ENCODE measurements at regions not wholly inside any gene's neighbourhood (a gene's known extent, or its start where the extent isn't known, plus 50 kb on each side); places are given as distances from the start of the nearest gene placed in this dataset.

DNA sequence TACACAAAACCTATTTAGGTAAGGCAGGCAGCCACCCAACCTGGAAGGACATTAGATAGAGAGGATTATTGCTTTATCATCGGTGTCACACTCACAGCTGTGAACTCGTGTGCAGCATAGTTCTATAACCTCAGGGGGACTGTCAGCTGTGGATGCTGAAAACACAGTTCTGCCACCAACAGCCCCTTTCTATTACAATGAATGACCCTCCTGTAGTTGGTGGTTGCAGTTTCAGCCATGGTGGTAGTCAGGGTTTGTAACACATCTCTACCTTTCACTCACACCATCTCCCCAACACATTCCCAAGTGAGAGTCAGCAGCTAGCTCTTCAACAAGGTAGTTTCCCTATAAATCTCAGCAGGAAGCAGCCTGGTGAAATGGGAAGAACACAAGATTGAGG, 136.8 kb downstream of the ZC3H11B start:
- FAIRE-seq (no peak), DNase-seq (ENCODE audit: low read depth, low spot score) (no peak)
- Histone ChIP-seq H3K79me2 (ENCODE audit: control insufficient read depth, insufficient read depth, low read length) (no peaks in the 10 kb centered on the region), H3K36me3 (ENCODE audit: control insufficient read depth in 2 of 2, extremely low read depth in 1 of 2, insufficient read depth in 2 of 2, low read length in 2 of 2) (no peaks in the 10 kb centered on the region), H3K4me1 (ENCODE audit: control insufficient read depth, extremely low read depth, insufficient read depth, low read length) (no peaks in the 10 kb centered on the region), H3K9ac (ENCODE audit: control insufficient read depth, extremely low read depth, insufficient read depth, low read length) (no peak overlapping the region), H3K27me3 (ENCODE audit: control insufficient read depth, extremely low read depth, insufficient read depth, low read length) (no peaks in the 10 kb centered on the region), H3K27ac (ENCODE audit: control insufficient read depth, insufficient read depth, low read length) (no peak overlapping the region), H3K9me1 (ENCODE audit: control insufficient read depth, extremely low read depth, insufficient read depth, low read length) (no peaks in the 10 kb centered on the region), H3K4me2 (ENCODE audit: control insufficient read depth, extremely low read depth, insufficient read depth, low read depth, low read length) (no peak overlapping the region), H3K9me3 (ENCODE audit: control insufficient read depth, low read depth, low read length) (no peaks in the 10 kb centered on the region), H3K4me3 (ENCODE audit: control insufficient read depth in 2 of 3, extremely low read depth in 1 of 3, insufficient read depth in 2 of 3, low read depth in 1 of 3, low read length in 3 of 3) (no peak overlapping the region), H4K20me1 (ENCODE audit: control insufficient read depth, extremely low read depth, insufficient read depth, low read length) (no peaks in the 10 kb centered on the region), H2AFZ (ENCODE audit: control insufficient read depth, low read length) (no peak overlapping the region)
- TF ChIP-seq EZH2 (IDR thresholded peaks at IDR 0.05; ENCODE audit: low read length) (no peak), CTCF (optimal IDR thresholded peaks at IDR 0.05 in 1 of 3, IDR thresholded peaks at IDR 0.05 in 1 of 3, conservative IDR thresholded peaks at IDR 0.05 in 1 of 3; ENCODE audit: extremely low read depth in 1 of 3, insufficient read depth in 2 of 3, low read length in 3 of 3) (no peak)
- dilution Hi-C loops (cut with MboI; ENCODE audit: extremely low pct_ligation_motif_present, low sequenced_read_pairs): no loop called here

- FAIRE-seq (no peak), DNase-seq (ENCODE audit: low read depth, low spot score) (no peak)
- H3K4me3 ChIP-seq (ENCODE audit: control insufficient read depth in 2 of 3, extremely low read depth in 1 of 3, insufficient read depth in 2 of 3, low read depth in 1 of 3, low read length in 3 of 3): no peak overlapping the region
- TF ChIP-seq CTCF (optimal IDR thresholded peaks at IDR 0.05 in 1 of 3, IDR thresholded peaks at IDR 0.05 in 1 of 3, conservative IDR thresholded peaks at IDR 0.05 in 1 of 3; ENCODE audit: extremely low read depth in 1 of 3, insufficient read depth in 2 of 3, low read length in 3 of 3) (no peak), EZH2 (IDR thresholded peaks at IDR 0.05; ENCODE audit: low read length) (no peak)
- no peak overlapping the region for H2AFZ ChIP-seq (ENCODE audit: control insufficient read depth, low read length)
- H4K20me1 ChIP-seq (ENCODE audit: control insufficient read depth, extremely low read depth, insufficient read depth, low read length): no peaks in the 10 kb centered on the region
- no peak overlapping the region for H3K9ac ChIP-seq (ENCODE audit: control insufficient read depth, extremely low read depth, insufficient read depth, low read length)
- no peaks in the 10 kb centered on the region for H3K27me3 ChIP-seq (ENCODE audit: control insufficient read depth, extremely low read depth, insufficient read depth, low read length)
- H3K27ac ChIP-seq (ENCODE audit: control insufficient read depth, insufficient read depth, low read length): no peak overlapping the region
- dilution Hi-C loops (cut with MboI; ENCODE audit: extremely low pct_ligation_motif_present, low sequenced_read_pairs): no loop called here
- no peaks in the 10 kb centered on the region for H3K36me3 ChIP-seq (ENCODE audit: control insufficient read depth in 2 of 2, extremely low read depth in 1 of 2, insufficient read depth in 2 of 2, low read length in 2 of 2)
- H3K9me1 ChIP-seq (ENCODE audit: control insufficient read depth, extremely low read depth, insufficient read depth, low read length): no peaks in the 10 kb centered on the region
- no peaks in the 10 kb centered on the region for H3K4me1 ChIP-seq (ENCODE audit: control insufficient read depth, extremely low read depth, insufficient read depth, low read length)
- H3K4me2 ChIP-seq (ENCODE audit: control insufficient read depth, extremely low read depth, insufficient read depth, low read depth, low read length): no peak overlapping the region
- H3K79me2 ChIP-seq (ENCODE audit: control insufficient read depth, insufficient read depth, low read length): no peaks in the 10 kb centered on the region
- no peaks in the 10 kb centered on the region for H3K9me3 ChIP-seq (ENCODE audit: control insufficient read depth, low read depth, low read length)
These were observed 140.3 kb downstream of the ZC3H11B start for GRCh38 chr1:219472596-219472995.
